Keratinocyte (primary cell): ENCODE measurements at regions not wholly inside any gene's neighbourhood (a gene's known extent, or its start where the extent isn't known, plus 50 kb on each side); places are given as distances from the start of the nearest gene placed in this dataset.

Experiments used
- CTCF ChIP-seq, 3 experiments: IDR thresholded peaks in 1 of 3; conservative IDR thresholded peaks in 1 of 3; optimal IDR thresholded peaks in 1 of 3; 2 replicates in 2 of 3; 3 replicates in 1 of 3; pipeline versions ENCODE3 to v1.5.1; 2011; ENCODE audit warnings: low read length in 3 of 3, mild to moderate bottlenecking in 3 of 3, moderate library complexity in 2 of 3, control low read depth in 1 of 3, inconsistent platforms in 1 of 3; ENCODE audit not compliant: insufficient read depth in 2 of 3; ENCODE audit errors: extremely low read depth in 1 of 3
- EZH2 ChIP-seq: IDR thresholded peaks from one replicate; pipeline ENCODE4 v1.6.1; 2012; ENCODE audit warnings: inconsistent platforms, mild to moderate bottlenecking, low read length, moderate library complexity

- TF ChIP-seq CTCF (optimal IDR thresholded peaks at IDR 0.05 in 1 of 3, IDR thresholded peaks at IDR 0.05 in 1 of 3, conservative IDR thresholded peaks at IDR 0.05 in 1 of 3; ENCODE audit: extremely low read depth in 1 of 3, insufficient read depth in 2 of 3, low read length in 3 of 3) (no peak), EZH2 (no peak)
Measured at GRCh38 chr12:7591531-7591930, 74.2 kb downstream of the APOBEC1 start.
